NCI-H69 (cell line): ENCODE measurements at regions not wholly inside any gene's neighbourhood (a gene's known extent, or its start where the extent isn't known, plus 50 kb on each side); places are given as distances from the start of the nearest gene placed in this dataset.
"Not testable (repeated sequence)": the region's sequence is repeated elsewhere in the genome, so short reads cannot be mapped to it uniquely, and the experiment has no call there.

Source experiments
- DNase-seq: peaks from one replicate; lab custom pipeline; 2025; lab: John Stamatoyannopoulos, UW

DNA sequence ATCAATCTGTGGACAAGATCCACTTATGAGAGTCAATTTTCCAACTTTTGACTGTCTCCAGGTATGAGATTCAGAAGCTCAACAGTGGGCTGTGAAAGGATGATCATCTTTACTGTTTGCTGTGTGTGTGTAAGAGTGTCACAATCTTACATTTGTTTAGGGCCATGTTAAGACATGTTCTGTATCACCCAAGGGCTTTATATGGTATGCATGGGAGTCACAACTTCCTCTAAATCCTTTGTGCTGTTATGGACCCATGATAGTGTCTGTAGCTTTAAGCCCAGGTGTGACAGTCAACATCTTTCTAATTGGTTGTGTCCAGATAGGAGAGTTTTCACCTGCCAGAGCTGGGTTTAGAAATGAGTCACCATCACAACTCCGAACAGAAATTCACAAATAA lies 70.2 kb downstream of the ZNF726 start:
- DNase-seq = not testable (repeated sequence)

DNA sequence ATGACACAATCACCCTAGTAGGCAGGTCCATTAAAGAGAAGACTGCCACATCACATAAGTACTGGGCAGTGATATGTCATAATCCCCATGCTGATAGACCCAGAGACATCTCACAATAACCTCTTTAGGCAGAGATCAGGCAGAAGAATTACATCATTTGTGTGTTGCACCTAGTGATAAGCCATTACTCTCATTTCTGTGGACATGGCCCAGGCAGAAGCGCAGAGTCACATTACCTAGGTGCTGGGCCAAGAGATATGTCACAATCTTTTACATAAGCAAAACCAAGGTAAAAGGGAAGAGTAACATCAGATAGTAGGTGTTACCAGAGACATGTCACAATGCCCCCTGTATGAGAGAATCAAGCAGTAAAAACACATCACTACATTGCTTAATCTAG lies 71.9 kb downstream of the ZNF726 start:
- DNase-seq = no peak

DNA sequence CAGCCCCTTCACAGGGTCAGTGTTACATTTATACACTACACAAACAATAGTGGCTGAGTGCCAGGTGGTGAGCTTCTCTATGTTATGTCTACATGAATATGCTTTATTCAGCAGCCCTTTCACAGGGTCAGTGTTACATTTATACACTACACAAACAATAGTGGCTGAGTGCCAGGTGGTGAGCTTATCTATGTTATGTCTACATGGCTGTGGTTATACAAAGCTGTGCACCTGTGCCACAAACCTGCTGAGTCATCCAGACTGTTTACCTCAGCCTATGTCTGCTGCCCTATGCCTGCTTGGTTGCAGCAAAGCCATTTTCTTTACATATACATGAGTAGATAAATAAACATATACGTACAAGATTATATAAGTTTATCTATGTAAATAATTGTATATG lies 76.5 kb downstream of the ZNF726 start:
- peak; percentile 39 for DNase-seq

DNA sequence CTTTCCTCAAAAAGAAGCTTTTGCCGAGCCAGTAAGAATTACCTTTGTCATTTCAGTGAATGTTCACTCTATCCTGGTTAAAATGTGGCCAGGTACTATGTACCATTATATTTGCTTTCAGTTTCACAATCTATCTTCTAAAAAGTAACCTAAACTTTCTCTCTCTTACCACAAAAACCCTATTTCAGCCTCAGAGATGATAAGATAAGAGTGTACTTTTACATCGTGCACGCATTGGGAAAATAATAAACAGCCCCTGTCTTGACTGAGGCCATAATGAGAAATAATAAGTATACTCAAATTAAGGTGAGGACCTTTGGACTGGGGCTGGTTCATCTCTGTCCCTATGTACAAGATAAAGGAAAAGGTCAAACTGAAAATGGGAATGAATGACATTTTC lies 77.7 kb downstream of the ZNF726 start:
- DNase-seq = no peak

DNA sequence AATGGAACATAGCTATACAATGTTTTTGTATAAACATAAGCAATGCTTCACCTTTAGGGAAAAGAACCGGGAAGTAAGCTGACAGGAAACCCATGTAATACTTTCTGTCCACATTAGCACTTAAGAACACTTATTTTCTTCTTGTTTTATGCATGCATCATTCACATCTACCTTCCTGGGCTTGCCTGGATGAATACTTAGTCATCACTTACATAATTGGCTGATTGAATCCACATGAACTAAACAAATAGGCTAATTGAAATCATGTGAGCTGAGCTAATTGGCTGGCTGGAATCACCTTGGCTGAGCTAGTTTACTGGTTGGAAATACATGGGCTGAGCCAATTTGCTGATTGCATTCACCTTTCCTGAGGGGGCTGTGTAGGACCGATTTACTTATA lies 78.8 kb downstream of the ZNF726 start:
- DNase-seq = no peak

DNA sequence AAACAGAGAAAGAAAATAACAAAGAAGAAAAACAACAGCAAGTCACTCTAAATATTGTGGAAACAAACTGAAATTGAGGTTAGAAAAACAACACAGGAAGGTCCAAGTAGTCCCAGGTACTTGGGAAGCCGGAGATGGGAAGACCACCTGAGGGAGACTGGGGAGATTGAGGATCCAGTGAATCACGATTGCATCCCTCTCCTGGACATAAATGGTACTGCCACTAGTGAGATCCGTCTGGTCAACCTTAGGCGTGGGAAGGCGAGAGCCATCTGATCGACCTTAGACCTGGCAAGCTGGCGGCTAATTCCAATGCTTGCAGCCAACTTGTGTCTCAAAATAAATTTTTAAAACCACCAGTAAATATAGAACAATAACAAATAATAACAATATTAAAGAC lies 81.9 kb downstream of the ZNF726 start:
- peak; percentile 29 for DNase-seq

DNA sequence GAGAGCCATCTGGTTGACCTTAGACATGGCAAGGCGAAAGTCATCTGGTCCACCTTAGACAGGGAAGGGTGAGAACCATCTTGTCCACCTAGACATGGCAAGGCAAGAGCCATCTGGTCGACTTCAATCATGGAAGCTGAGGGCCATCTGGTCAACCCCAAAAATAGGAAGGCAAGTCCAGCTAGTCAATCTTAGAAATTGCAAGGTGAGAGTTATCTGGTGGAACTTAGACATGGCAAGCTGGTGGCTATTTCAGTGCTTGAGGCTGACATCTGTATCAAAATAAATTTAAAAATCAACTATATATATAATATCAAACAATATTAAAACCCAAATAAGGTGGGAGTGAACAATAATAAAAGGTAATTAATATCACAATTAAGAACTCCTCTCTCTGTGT lies 83.9 kb downstream of the ZNF726 start:
- DNase-seq = no peak

DNA sequence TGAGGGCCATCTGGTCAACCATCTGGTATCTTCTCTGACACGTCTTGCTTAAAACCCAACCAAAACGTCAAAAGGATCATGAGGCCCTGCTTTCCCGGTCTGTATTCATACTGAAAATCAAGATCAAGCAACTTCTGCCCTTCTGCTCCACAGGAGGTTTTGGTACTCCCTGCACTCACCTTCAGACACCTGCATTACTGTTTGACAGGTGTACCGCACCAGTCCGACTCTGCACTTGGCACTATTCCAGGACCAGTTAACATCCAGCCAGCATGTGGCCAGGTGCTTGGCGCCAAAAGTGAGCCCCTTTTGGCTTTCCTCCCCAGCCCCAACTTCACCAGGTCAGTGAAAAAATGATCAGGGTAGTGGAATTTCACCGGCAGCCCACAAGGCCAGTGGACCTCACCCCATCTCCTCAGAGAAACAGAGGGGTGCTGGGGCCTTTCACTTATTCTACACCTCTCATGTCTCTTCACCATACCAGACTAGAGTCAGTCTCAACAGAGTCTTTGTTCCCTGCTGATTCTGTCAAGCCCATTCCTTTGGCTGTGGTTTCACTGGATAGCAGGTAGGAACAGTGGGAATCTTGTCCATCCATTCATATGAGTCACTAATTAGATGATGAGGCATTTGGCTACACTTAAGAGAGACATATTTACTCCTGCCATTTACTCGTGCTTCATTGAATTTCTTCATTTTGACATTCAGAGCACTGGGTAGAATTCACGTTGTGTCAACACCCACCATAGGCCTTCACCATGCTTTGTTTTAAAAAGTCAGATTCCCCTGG lies 85.3 kb downstream of the ZNF726 start:
- DNase-seq = peak; percentile 47

GRCh38 chr19:24000656-24001055 lies 86.0 kb downstream of the ZNF726 start:
- DNase-seq = peak; percentile 39

DNA sequence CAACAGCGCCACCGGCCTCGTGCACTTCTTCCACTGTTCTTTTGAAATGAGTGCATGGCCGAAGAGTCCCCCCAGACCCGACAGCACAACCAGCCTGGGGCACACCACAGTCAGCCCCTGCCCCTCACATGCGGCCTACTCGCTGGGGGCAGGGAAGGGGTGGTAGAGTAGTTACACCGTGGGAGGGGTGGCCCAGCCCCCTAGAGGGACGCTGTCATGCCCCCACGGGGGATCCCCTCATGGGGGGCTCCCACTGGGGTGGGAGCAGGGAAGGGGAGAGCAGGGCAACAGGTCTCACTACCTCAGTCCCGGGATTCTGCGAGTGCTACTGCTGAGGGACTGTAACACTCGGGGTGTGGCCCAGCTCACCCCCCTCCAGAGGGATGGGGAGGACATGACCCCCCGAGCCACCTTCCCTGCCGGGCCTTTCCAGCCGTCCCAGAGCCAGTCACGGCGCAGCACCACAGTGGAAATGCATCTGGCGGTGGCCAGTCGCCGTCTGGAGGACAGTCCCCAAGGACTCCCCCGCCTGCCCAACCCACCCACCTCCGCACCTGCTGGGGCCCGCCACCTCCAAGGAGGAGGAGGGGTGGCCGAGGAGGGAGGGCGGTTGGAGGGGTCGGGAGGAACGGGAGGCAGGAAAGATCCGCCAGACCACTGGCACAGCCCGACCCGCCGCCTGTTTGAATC lies 84.6 kb upstream of the ZNF254 start:
- no peak for DNase-seq

GRCh38 chr19:24003537-24003936 lies 83.5 kb upstream of the ZNF254 start:
- DNase-seq = no peak

- no peak for DNase-seq
Observed at GRCh38 chr19:24004166-24004565, 82.8 kb upstream of the ZNF254 start.

DNA sequence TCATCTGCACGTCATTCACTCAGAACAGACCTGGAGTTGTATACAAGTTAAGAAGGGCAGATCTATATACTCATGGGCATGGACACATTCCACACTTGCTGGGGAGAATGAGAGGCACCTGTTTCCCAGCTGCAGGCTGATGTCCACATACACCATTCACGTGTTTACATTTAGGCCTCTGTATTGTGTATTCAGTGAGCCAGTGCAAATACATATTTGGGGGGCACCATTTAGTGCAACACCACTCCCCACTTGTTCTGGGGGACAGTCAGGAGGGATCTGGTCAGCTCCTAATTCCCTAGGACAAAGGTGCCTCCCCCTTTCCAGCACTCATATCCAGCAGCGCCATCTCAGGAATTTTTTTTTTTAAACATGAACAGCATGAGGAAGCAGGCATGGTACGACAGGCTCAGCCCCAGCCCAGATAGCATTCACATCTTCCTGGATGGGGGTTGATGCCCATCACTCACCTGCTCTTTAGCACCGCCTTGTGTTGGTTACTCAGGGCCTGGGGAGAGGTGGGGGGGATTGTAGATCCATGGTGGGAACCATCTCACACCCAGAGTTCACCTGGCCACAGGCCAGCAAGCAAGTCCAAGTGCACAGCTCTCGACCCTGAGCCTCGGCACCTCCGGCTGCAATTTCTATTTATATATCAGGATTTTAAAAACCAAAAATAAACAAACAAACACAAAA lies 56.9 kb upstream of the ZNF254 start:
- DNase-seq = peak; percentile 39

GRCh38 chr19:24032651-24033050 lies 54.3 kb upstream of the ZNF254 start:
- peak; percentile 18 for DNase-seq

GRCh38 chr19:24033301-24033962 lies 53.6 kb upstream of the ZNF254 start:
- peak; percentile 97 for DNase-seq

DNA sequence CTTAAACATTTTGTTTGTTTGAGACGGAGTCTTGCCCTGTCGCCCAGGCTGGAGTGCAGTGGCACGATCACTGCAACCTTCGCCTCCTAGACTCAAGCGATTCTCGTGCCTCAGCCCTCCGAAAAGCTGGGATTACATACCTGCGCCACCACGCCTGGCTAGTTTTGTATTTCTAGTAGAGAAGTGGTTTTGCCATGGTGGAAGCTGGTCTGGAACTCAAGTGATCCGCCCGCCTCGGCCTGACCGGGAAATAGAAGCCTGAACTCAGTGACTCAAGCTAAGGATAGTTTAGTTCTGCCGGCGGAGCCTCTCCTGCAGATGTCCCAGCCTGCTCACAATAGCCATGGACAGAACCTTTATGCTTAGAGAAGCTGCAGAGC lies 53.0 kb upstream of the ZNF254 start:
- peak; percentile 71 for DNase-seq

- DNase-seq = not testable (repeated sequence)
Observed at GRCh38 chr19:24035261-24035880, 51.6 kb upstream of the ZNF254 start.
